HL-60 (cell line): ENCODE measurements at regions not wholly inside any gene's neighbourhood (a gene's known extent, or its start where the extent isn't known, plus 50 kb on each side); places are given as distances from the start of the nearest gene placed in this dataset.

Experiments used
- DNase-seq, 2 experiments: peaks; one replicate each; pipeline ENCODE4 v3.0.0-alpha.2; 2010 to 2020; ENCODE audit warnings: low read depth in 1 of 2, low spot score in 1 of 2
- H3K27ac ChIP-seq: fragments of 250-450 bp; sonication (Bioruptor Pico); replicated peaks from 2 replicates; pipeline ENCODE4 v1.5.1; 2020; ENCODE audit warnings: mild to moderate bottlenecking, moderate library complexity
- H3K27me3 ChIP-seq: fragments of 250-450 bp; sonication (Bioruptor Pico); 2 replicates; pipeline ENCODE4 v1.5.1; 2021; ENCODE audit warnings: mild to moderate bottlenecking, moderate library complexity; ENCODE audit not compliant: insufficient read depth, poor library complexity, severe bottlenecking
- H3K4me3 ChIP-seq: replicated peaks from 2 replicates; pipeline ENCODE4 v1.5.1; 2011; ENCODE audit warnings: mild to moderate bottlenecking, control low read depth, low read length; ENCODE audit not compliant: insufficient read depth
- GABPA ChIP-seq: IDR thresholded peaks from 2 replicates; pipeline ENCODE4 v1.6.1; 2012; ENCODE audit warnings: low read depth
- POLR2AphosphoS5 ChIP-seq: IDR thresholded peaks from 2 replicates; pipeline ENCODE4 v1.6.1; 2012; ENCODE audit warnings: low read depth
- SPI1 ChIP-seq: IDR thresholded peaks from 2 replicates; pipeline ENCODE4 v1.6.1; 2012; ENCODE audit warnings: low read depth, mild to moderate bottlenecking, borderline replicate concordance
- TF ChIP-seq, protein P1 (sequence below): IDR thresholded peaks from 2 replicates; pipeline ENCODE4 v1.6.1; 2012; ENCODE audit warnings: low read depth; ENCODE audit not compliant: insufficient replicate concordance
- TF ChIP-seq, protein P2 (sequence below): IDR thresholded peaks from one replicate; pipeline ENCODE4 v1.5.1; 2011; ENCODE audit warnings: low read length, control low read depth, inconsistent platforms; ENCODE audit not compliant: insufficient read depth

DNA sequence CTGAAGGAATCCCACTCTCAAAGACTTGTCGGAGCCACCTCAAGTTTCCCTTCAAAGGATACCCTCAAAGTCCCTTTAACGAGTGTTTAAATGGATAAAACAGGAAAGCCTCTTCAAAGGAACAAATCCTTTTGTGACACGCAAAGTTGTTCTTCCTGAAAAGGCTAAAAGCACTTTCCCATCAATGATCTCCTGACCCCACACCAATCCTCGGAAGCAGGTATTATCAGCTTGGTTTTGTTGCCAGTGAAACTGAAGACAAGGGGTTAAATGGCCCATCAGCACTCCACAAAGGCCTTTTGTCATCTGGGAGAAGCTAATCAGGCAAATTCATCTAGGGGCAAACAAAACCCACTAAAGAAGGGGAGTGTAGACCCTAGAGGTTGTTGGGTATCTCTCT lies 418.0 kb upstream of the ID2 start:
- TF ChIP-seq, protein P1, sequence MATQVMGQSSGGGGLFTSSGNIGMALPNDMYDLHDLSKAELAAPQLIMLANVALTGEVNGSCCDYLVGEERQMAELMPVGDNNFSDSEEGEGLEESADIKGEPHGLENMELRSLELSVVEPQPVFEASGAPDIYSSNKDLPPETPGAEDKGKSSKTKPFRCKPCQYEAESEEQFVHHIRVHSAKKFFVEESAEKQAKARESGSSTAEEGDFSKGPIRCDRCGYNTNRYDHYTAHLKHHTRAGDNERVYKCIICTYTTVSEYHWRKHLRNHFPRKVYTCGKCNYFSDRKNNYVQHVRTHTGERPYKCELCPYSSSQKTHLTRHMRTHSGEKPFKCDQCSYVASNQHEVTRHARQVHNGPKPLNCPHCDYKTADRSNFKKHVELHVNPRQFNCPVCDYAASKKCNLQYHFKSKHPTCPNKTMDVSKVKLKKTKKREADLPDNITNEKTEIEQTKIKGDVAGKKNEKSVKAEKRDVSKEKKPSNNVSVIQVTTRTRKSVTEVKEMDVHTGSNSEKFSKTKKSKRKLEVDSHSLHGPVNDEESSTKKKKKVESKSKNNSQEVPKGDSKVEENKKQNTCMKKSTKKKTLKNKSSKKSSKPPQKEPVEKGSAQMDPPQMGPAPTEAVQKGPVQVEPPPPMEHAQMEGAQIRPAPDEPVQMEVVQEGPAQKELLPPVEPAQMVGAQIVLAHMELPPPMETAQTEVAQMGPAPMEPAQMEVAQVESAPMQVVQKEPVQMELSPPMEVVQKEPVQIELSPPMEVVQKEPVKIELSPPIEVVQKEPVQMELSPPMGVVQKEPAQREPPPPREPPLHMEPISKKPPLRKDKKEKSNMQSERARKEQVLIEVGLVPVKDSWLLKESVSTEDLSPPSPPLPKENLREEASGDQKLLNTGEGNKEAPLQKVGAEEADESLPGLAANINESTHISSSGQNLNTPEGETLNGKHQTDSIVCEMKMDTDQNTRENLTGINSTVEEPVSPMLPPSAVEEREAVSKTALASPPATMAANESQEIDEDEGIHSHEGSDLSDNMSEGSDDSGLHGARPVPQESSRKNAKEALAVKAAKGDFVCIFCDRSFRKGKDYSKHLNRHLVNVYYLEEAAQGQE = no peak
- TF ChIP-seq POLR2AphosphoS5 (no peak), SPI1 (no peak), GABPA (no peak)
- TF ChIP-seq, protein P2, sequence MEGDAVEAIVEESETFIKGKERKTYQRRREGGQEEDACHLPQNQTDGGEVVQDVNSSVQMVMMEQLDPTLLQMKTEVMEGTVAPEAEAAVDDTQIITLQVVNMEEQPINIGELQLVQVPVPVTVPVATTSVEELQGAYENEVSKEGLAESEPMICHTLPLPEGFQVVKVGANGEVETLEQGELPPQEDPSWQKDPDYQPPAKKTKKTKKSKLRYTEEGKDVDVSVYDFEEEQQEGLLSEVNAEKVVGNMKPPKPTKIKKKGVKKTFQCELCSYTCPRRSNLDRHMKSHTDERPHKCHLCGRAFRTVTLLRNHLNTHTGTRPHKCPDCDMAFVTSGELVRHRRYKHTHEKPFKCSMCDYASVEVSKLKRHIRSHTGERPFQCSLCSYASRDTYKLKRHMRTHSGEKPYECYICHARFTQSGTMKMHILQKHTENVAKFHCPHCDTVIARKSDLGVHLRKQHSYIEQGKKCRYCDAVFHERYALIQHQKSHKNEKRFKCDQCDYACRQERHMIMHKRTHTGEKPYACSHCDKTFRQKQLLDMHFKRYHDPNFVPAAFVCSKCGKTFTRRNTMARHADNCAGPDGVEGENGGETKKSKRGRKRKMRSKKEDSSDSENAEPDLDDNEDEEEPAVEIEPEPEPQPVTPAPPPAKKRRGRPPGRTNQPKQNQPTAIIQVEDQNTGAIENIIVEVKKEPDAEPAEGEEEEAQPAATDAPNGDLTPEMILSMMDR = no peak

DNA sequence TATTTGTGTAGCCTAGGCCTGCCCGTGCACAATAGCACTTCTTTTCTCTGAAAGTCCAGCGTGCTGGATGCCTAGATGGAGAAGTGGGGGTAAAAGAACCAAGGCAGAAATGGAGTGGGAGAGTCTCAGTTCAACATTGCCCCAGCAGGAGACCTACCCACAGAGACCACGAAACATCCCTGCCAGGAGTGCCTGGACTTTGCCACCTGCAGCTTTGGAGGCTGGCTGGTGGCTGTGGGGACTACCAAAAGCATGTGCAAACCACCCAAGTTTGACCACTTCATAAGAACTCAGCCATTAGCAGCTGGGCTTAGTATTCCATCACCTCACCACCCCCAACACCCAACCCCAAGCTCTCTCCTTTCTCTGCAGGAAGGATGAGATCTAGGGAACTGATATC lies 416.9 kb upstream of the ID2 start:
- TF ChIP-seq, protein P2 = no peak
- TF ChIP-seq SPI1 (no peak; the same call in 1 of the 2 replicates), POLR2AphosphoS5 (no peak), GABPA (no peak)
- Histone ChIP-seq H3K27ac (no peak overlapping the region), H3K4me3 (no peak overlapping the region), H3K27me3 (no peaks in the 10 kb centered on the region)
- peak in 1 of 2 experiments; percentile 18 for DNase-seq

More for the DNA sequence above, 418.0 kb upstream of the ID2 start:
- no peak for DNase-seq
- no peaks in the 10 kb centered on the region for H3K27me3 ChIP-seq
- no peak overlapping the region for H3K27ac ChIP-seq
- H3K4me3 ChIP-seq = no peak overlapping the region

DNA sequence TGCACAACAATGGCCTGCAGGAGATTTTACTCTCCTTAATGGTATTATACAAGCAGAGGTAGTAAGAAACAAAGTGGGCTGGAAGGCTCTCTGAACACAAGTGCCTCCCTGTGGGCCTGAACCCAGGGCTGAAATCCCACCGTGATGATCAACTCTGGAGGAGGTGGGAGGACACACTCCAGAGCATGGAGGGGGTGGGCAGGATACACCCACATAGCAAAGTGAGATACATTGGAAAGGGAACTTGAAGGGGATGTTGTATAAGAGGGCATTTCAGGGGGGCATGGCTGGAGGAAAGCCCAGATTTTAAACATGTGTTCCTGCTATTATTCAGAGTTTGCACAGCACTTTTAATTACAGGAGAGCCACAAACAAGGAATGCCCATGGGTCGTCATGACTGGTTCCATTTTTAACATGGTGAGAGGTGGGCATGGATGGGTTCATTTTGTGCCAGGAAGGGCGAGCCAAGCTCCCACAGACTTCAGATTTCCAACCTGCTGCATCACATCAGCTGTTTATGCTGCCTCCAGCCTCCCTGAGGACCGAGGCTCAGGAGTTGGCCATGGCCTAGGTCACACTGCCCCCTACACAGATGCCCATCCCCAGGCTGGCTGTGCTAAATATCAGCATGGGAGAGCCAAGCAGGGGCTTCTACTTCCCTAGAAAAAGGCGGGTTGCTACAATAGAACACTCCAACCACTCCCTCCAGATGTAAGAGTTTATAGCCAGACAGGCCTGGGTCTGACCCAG lies 416.2 kb upstream of the ID2 start:
- no peak for TF ChIP-seq GABPA
- TF ChIP-seq, protein P1 = no peak
- no peak for TF ChIP-seq SPI1
- TF ChIP-seq POLR2AphosphoS5 = no peak
- TF ChIP-seq, protein P2 = no peak

More for the DNA sequence above, 416.2 kb upstream of the ID2 start:
- DNase-seq = no peak
- H3K27ac ChIP-seq = no peak overlapping the region
- H3K4me3 ChIP-seq = no peak overlapping the region
- no peaks in the 10 kb centered on the region for H3K27me3 ChIP-seq
